NCI-H69 (cell line): ENCODE measurements at regions not wholly inside any gene's neighbourhood (a gene's known extent, or its start where the extent isn't known, plus 50 kb on each side); places are given as distances from the start of the nearest gene placed in this dataset.

Experiments used
- DNase-seq: peaks from one replicate; lab custom pipeline; 2025; lab: John Stamatoyannopoulos, UW

- DNase-seq, result no peak
These were observed 106.5 kb downstream of the CDH26 start for GRCh38 chr20:60064554-60065196.

- DNase-seq, result no peak
These were observed 107.7 kb downstream of the CDH26 start for GRCh38 chr20:60065741-60066437.

GRCh38 chr20:60066438-60066823 lies 108.2 kb downstream of the CDH26 start:
- DNase-seq, result no peak

- DNase-seq, result no peak
These were observed 110.3 kb downstream of the CDH26 start for GRCh38 chr20:60068509-60068908.

- DNase-seq, result no peak
These were observed 111.4 kb downstream of the CDH26 start for GRCh38 chr20:60069656-60070055.

GRCh38 chr20:60070791-60071190 lies 112.6 kb downstream of the CDH26 start:
- no peak for DNase-seq

GRCh38 chr20:60071965-60072364 lies 113.7 kb downstream of the CDH26 start:
- no peak for DNase-seq

GRCh38 chr20:60073086-60073485 lies 114.9 kb downstream of the CDH26 start:
- DNase-seq, result no peak

GRCh38 chr20:60073504-60073903 lies 115.3 kb downstream of the CDH26 start:
- DNase-seq, result no peak

GRCh38 chr20:60074276-60074675 lies 116.1 kb downstream of the CDH26 start:
- DNase-seq, result no peak

GRCh38 chr20:60078351-60079250 lies 120.4 kb downstream of the CDH26 start:
- no peak for DNase-seq

- DNase-seq, result no peak
These were observed 122.2 kb downstream of the CDH26 start for GRCh38 chr20:60080401-60080800.

GRCh38 chr20:60085551-60086132 lies 127.4 kb downstream of the CDH26 start:
- no peak for DNase-seq

- no peak for DNase-seq
These were observed 128.8 kb downstream of the CDH26 start for GRCh38 chr20:60086821-60087562.

- DNase-seq, result no peak
These were observed 129.4 kb downstream of the CDH26 start for GRCh38 chr20:60087563-60088105.

GRCh38 chr20:60088236-60088635 lies 130.0 kb downstream of the CDH26 start:
- DNase-seq, result no peak

GRCh38 chr20:60090631-60091030 lies 132.4 kb downstream of the CDH26 start:
- DNase-seq, result no peak

GRCh38 chr20:60091305-60091704 lies 133.1 kb downstream of the CDH26 start:
- DNase-seq, result no peak

GRCh38 chr20:60091861-60092260 lies 133.6 kb downstream of the CDH26 start:
- no peak for DNase-seq

GRCh38 chr20:60092729-60093128 lies 134.5 kb downstream of the CDH26 start:
- no peak for DNase-seq

- peak; percentile 28 for DNase-seq
These were observed 137.2 kb downstream of the CDH26 start for GRCh38 chr20:60095456-60095855.
